ENCODE measurements at regions not wholly inside any gene's neighbourhood (a gene's known extent, or its start where the extent isn't known, plus 50 kb on each side); places are given as distances from the start of the nearest gene placed in this dataset.

GRCh38 chr20:6678101-6678500, 89.4 kb upstream of the BMP2 start:
- TF ChIP-seq CTCF (IDR thresholded peaks at IDR 0.05) (no peak), EP300 (IDR thresholded peaks at IDR 0.05) (no peak), POLR2A (IDR thresholded peaks at IDR 0.05) (no peak), POLR2AphosphoS5 (IDR thresholded peaks at IDR 0.05) (no peak)

Data from suprapubic skin (tissue), 4 donors.